ENCODE measurements at regions not wholly inside any gene's neighbourhood (a gene's known extent, or its start where the extent isn't known, plus 50 kb on each side); places are given as distances from the start of the nearest gene placed in this dataset.
"Not testable (repeated sequence)": the region's sequence is repeated elsewhere in the genome, so short reads cannot be mapped to it uniquely, and the experiment has no call there.

DNA sequence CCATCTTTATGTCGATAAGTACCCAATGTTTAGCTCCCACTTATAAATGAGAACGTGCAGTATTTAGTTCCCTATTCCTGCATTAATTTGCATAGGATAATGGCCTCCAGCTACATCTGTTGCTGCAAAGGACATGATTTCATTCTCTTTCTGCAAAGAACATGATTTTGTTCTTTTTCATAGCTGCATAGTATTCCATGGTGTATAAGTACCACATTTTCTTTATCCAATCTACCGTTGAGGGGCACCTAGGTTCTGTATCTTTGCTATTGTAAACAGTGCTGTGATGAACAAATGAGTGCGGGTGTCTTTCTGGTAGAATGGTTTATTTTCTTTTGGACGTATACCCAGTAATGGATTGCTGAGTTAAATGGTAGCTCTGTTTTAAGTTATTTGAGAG, 63.0 kb downstream of the HLX start:
- no peaks in the 10 kb centered on the region for H3K27me3 ChIP-seq (ENCODE audit: control insufficient read depth, insufficient read depth, low read length)
- H3K36me3 ChIP-seq (ENCODE audit: control insufficient read depth, insufficient read depth, low read length), result no peaks in the 10 kb centered on the region
- DNase-seq (ENCODE audit: low read depth), result no peak
- ChIA-PET CTCF (interaction anchor here (1.0 kb wide), 1 partner anchor 261 kb away, joined by 3 read pairs; no protein-coding TSS in a partner anchor), POLR2A (no interaction called here)
- no peak overlapping the region for H3K4me3 ChIP-seq (ENCODE audit: low read depth, low read length)
- TF ChIP-seq, protein P1, sequence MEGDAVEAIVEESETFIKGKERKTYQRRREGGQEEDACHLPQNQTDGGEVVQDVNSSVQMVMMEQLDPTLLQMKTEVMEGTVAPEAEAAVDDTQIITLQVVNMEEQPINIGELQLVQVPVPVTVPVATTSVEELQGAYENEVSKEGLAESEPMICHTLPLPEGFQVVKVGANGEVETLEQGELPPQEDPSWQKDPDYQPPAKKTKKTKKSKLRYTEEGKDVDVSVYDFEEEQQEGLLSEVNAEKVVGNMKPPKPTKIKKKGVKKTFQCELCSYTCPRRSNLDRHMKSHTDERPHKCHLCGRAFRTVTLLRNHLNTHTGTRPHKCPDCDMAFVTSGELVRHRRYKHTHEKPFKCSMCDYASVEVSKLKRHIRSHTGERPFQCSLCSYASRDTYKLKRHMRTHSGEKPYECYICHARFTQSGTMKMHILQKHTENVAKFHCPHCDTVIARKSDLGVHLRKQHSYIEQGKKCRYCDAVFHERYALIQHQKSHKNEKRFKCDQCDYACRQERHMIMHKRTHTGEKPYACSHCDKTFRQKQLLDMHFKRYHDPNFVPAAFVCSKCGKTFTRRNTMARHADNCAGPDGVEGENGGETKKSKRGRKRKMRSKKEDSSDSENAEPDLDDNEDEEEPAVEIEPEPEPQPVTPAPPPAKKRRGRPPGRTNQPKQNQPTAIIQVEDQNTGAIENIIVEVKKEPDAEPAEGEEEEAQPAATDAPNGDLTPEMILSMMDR (IDR thresholded peaks at IDR 0.05; ENCODE audit: insufficient read depth, low read depth, low read length), result no peak

GRCh38 chr1:220942914-220943313, 63.7 kb downstream of the HLX start:
- CTCF ChIA-PET; H3K27me3 ChIP-seq (ENCODE audit: control insufficient read depth, insufficient read depth, low read length); H3K36me3 ChIP-seq (ENCODE audit: control insufficient read depth, insufficient read depth, low read length); POLR2A ChIA-PET; DNase-seq (ENCODE audit: low read depth); H3K4me3 ChIP-seq (ENCODE audit: low read depth, low read length): not testable (repeated sequence)

DNA sequence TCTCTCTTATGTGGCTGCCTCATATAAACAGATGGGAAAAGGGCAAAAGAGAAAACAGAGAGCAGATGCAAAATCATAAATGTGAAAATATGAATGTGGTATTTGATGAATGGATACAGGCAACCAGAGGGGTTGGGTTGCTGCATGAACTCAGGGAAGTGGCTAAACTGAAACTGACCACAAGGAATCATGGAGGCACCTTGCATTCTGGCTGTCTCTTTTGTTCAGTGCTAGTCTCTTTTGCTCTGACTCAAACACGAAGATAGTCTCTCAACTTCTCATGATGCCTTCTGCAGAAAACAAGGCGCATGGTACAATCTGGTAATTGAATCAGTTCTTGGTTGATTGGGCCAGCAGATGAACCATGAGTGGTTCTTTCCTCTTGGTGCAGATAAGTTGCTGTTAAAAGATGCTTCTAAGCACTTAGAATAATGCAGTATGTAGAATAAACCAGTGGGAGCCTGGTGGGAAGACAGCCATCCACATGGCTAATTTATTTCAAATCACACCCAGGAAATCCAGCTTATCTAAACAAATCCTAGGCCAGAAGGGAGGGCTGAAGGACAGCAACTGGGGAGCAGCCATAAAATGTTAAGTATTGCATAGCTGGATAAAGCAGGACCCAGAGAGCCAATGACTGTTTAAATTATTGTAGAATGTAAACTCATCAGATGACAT, 64.2 kb downstream of the HLX start:
- TF ChIP-seq, protein P1 (IDR thresholded peaks at IDR 0.05; ENCODE audit: insufficient read depth, low read depth, low read length), result no peak
- ChIA-PET CTCF (interaction anchor here (0.6 to 1.0 kb wide), 2 partner anchors 11 to 156 kb away, joined by 3 read pairs; no protein-coding TSS in a partner anchor), POLR2A (no interaction called here)
- no peak overlapping the region for H3K4me3 ChIP-seq (ENCODE audit: low read depth, low read length)
- DNase-seq (ENCODE audit: low read depth), result no peak
- no peaks in the 10 kb centered on the region for H3K27me3 ChIP-seq (ENCODE audit: control insufficient read depth, insufficient read depth, low read length)
- no peaks in the 10 kb centered on the region for H3K36me3 ChIP-seq (ENCODE audit: control insufficient read depth, insufficient read depth, low read length)

DNA sequence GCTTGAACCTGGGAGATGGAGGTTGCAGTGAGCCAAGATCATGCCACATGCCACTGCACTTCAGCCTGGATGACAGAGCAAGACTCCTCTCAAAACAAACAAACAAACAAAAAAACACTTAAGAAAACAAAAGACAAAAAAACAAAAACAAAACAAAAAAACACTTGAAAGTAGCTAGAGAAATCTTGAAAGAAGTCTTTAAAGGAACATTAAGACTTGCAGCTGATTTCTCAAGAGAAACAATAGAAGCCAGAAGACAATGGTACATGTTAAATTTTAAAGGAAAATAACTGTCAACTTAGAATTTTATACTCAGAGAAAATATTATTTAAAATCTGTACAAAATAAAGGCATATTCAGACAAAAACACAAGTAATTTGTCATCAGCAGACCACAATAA, 71.3 kb downstream of the HLX start:
- H3K36me3 ChIP-seq (ENCODE audit: control insufficient read depth, insufficient read depth, low read length), result no peaks in the 10 kb centered on the region
- DNase-seq (ENCODE audit: low read depth), result no peak
- TF ChIP-seq, protein P1 (IDR thresholded peaks at IDR 0.05; ENCODE audit: insufficient read depth, low read depth, low read length), result no peak
- POLR2A ChIA-PET, result no interaction called here
- CTCF ChIA-PET, result no interaction called here
- H3K27me3 ChIP-seq (ENCODE audit: control insufficient read depth, insufficient read depth, low read length), result no peaks in the 10 kb centered on the region
- no peak overlapping the region for H3K4me3 ChIP-seq (ENCODE audit: low read depth, low read length)

- H3K36me3 ChIP-seq (ENCODE audit: control insufficient read depth, insufficient read depth, low read length), result no peaks in the 10 kb centered on the region
- TF ChIP-seq, protein P1 (IDR thresholded peaks at IDR 0.05; ENCODE audit: insufficient read depth, low read depth, low read length), result no peak
- no peaks in the 10 kb centered on the region for H3K27me3 ChIP-seq (ENCODE audit: control insufficient read depth, insufficient read depth, low read length)
- H3K4me3 ChIP-seq (ENCODE audit: low read depth, low read length), result no peak overlapping the region
- POLR2A ChIA-PET, result no interaction called here
- CTCF ChIA-PET, result interaction anchor here (0.6 to 1.2 kb wide), 2 partner anchors 10 to 1814 kb away, joined by 3 to 4 read pairs; no protein-coding TSS in a partner anchor
- no peak for DNase-seq (ENCODE audit: low read depth)
These were observed 73.9 kb downstream of the HLX start for GRCh38 chr1:220952961-220953643.

All from BJ (cell line).